CD14-positive monocyte (primary cell): ENCODE measurements at regions not wholly inside any gene's neighbourhood (a gene's known extent, or its start where the extent isn't known, plus 50 kb on each side); places are given as distances from the start of the nearest gene placed in this dataset.

Source experiments
- DNase-seq, 3 donors: peaks; one replicate each; pipeline ENCODE4 v3.0.0-alpha.2; 2011 to 2022
- H2AFZ ChIP-seq: 2 replicates; pipeline ENCODE4 v1.6.0; 2012; ENCODE audit warnings: mild to moderate bottlenecking, low read depth, low read length, inconsistent platforms; ENCODE audit not compliant: insufficient read depth, poor library complexity, severe bottlenecking
- H3K27ac ChIP-seq, 2 donors: 1 replicate in 1 of 2; 2 replicates in 1 of 2; pipeline ENCODE4 v1.5.1; 2012 to 2013; ENCODE audit warnings: low read length in 2 of 2, control low read depth in 1 of 2, inconsistent platforms in 1 of 2, low read depth in 1 of 2, mild to moderate bottlenecking in 1 of 2
- H3K27me3 ChIP-seq, 2 donors: one replicate each; pipeline versions ENCODE4 v1.6.0 to v1.6.1; 2011 to 2013; ENCODE audit warnings: low read length in 2 of 2; ENCODE audit not compliant: control insufficient read depth in 2 of 2, insufficient read depth in 2 of 2
- H3K36me3 ChIP-seq, 2 donors: replicated peaks in 1 of 2; 1 replicate in 1 of 2; 2 replicates in 1 of 2; pipeline versions ENCODE4 v1.5.1 to v1.6.1; 2012 to 2013; ENCODE audit warnings: low read length in 2 of 2, control low read depth in 1 of 2, inconsistent platforms in 1 of 2, mild to moderate bottlenecking in 1 of 2; ENCODE audit not compliant: insufficient read depth in 2 of 2, control insufficient read depth in 1 of 2
- H3K4me1 ChIP-seq, 2 donors: 1 replicate in 1 of 2; 2 replicates in 1 of 2; pipeline versions ENCODE4 v1.5.1 to v1.6.1; 2012 to 2013; ENCODE audit warnings: low read length in 2 of 2, control low read depth in 1 of 2, inconsistent platforms in 1 of 2, mild to moderate bottlenecking in 1 of 2, moderate library complexity in 1 of 2; ENCODE audit not compliant: insufficient read depth in 2 of 2, control insufficient read depth in 1 of 2
- H3K4me2 ChIP-seq: replicated peaks from 2 replicates; pipeline ENCODE3; 2012; ENCODE audit warnings: low read length, moderate library complexity, mild to moderate bottlenecking; ENCODE audit not compliant: poor library complexity, severe bottlenecking; ENCODE audit errors: extremely low read depth
- H3K4me3 ChIP-seq, 3 experiments: fragments of 200-600 bp in 1 of 3; sonication (generic) in 1 of 3; replicated peaks in 1 of 3; 1 replicate in 2 of 3; 2 replicates in 1 of 3; pipeline ENCODE4 v1.5.1; 2011 to 2013; ENCODE audit warnings: low read length in 3 of 3, mild to moderate bottlenecking in 3 of 3, control low read depth in 2 of 3, low read depth in 2 of 3, inconsistent platforms in 1 of 3, moderate library complexity in 1 of 3
- H3K79me2 ChIP-seq: 2 replicates; pipeline ENCODE4 v1.6.0; 2012; ENCODE audit warnings: mild to moderate bottlenecking, control low read depth, inconsistent platforms, low read length, moderate library complexity; ENCODE audit not compliant: insufficient read depth
- H3K9ac ChIP-seq: 2 replicates; pipeline ENCODE4 v1.6.0; 2017; ENCODE audit warnings: low read length, mild to moderate bottlenecking; ENCODE audit not compliant: insufficient read depth, poor library complexity, severe bottlenecking
- H3K9me3 ChIP-seq, 2 donors: replicated peaks in 1 of 2; 1 replicate in 1 of 2; 2 replicates in 1 of 2; pipeline versions ENCODE4 v1.5.1 to v1.6.1; 2012 to 2013; ENCODE audit warnings: low read length in 2 of 2, control low read depth in 1 of 2; ENCODE audit not compliant: control insufficient read depth in 1 of 2, insufficient read depth in 1 of 2
- H4K20me1 ChIP-seq: 2 replicates; pipeline ENCODE4 v1.6.0; 2012; ENCODE audit warnings: mild to moderate bottlenecking, low read length, control low read depth, moderate library complexity; ENCODE audit not compliant: insufficient read depth
- H3K27ac Mint-ChIP-seq, 7 donors: one replicate each; pipeline ENCODE4 v1.8.0; 2020; ENCODE audit warnings: mild to moderate bottlenecking in 7 of 7, mixed read lengths in 7 of 7, moderate library complexity in 6 of 7, inconsistent platforms in 2 of 7
- H3K27me3 Mint-ChIP-seq, 3 donors: one replicate each; pipeline ENCODE4 v1.8.0; 2021 to 2022; ENCODE audit warnings: low read depth in 3 of 3, mild to moderate bottlenecking in 3 of 3, mixed read lengths in 3 of 3, moderate library complexity in 3 of 3, inconsistent platforms in 1 of 3
- H3K36me3 Mint-ChIP-seq, 2 donors: one replicate each; pipeline ENCODE4 v1.8.0; 2020; ENCODE audit warnings: mixed read lengths in 2 of 2, inconsistent platforms in 1 of 2, mild to moderate bottlenecking in 1 of 2
- H3K4me1 Mint-ChIP-seq: one replicate; pipeline ENCODE4 v1.8.0; 2020; ENCODE audit warnings: mild to moderate bottlenecking, mixed read lengths
- H3K4me3 Mint-ChIP-seq, 2 donors: one replicate each; pipeline ENCODE4 v1.8.0; 2020; ENCODE audit warnings: mild to moderate bottlenecking in 2 of 2, mixed read lengths in 2 of 2, moderate library complexity in 1 of 2
- H3K9me3 Mint-ChIP-seq, 7 donors: one replicate each; pipeline ENCODE4 v1.8.0; 2020 to 2022; ENCODE audit warnings: mixed read lengths in 7 of 7, mild to moderate bottlenecking in 6 of 7, moderate library complexity in 6 of 7, inconsistent platforms in 2 of 7
- WGBS: methylation state at CpG from one replicate; pipeline ENCODE4 v1.1.5; 2013; ENCODE audit warnings: missing lambda C conversion rate; ENCODE audit not compliant: insufficient coverage; 5-methylcytosine and 5-hydroxymethylcytosine counted together
- intact Hi-C, 2 donors: fragments of 100-400 bp; cut with micrococcal nuclease; formaldehyde crosslinking; loops; one replicate each; pipeline versions ENCODE4 v1.15.0 to v1.15.1; 2023
- TF ChIP-seq, protein P1 (sequence below): fragments of 200-600 bp; IDR thresholded peaks from one replicate; pipeline ENCODE4 v1.8.0; 2022; ENCODE audit warnings: antibody characterized with exemption, mild to moderate bottlenecking

DNA sequence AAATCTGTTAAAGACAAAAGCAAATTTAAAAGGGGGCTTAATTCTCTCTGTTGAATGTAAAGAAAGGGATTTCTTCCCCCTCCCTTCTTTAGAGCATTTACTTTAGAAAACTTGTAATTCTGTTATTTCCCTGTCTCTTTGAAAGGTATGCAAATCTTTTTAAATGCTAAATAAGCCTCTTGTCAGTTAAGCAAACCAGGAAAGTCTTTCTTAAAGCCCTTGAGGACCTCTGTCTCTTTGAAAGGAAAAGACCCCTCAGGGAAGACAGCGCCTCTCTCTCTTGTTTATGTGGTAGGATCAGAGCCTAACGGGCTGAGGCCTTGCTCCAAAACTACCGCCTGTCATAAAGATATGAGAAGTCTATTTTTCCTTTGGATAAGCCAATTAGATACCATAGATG, 139.9 kb upstream of the CDH7 start:
- no peak overlapping the region for H3K4me2 ChIP-seq
- TF ChIP-seq, protein P1, sequence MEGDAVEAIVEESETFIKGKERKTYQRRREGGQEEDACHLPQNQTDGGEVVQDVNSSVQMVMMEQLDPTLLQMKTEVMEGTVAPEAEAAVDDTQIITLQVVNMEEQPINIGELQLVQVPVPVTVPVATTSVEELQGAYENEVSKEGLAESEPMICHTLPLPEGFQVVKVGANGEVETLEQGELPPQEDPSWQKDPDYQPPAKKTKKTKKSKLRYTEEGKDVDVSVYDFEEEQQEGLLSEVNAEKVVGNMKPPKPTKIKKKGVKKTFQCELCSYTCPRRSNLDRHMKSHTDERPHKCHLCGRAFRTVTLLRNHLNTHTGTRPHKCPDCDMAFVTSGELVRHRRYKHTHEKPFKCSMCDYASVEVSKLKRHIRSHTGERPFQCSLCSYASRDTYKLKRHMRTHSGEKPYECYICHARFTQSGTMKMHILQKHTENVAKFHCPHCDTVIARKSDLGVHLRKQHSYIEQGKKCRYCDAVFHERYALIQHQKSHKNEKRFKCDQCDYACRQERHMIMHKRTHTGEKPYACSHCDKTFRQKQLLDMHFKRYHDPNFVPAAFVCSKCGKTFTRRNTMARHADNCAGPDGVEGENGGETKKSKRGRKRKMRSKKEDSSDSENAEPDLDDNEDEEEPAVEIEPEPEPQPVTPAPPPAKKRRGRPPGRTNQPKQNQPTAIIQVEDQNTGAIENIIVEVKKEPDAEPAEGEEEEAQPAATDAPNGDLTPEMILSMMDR, result no peak
- no peak overlapping the region for H2AFZ ChIP-seq
- no peak for DNase-seq
- H3K27me3 Mint-ChIP-seq, result no peaks in the 10 kb centered on the region
- no peak overlapping the region for H3K4me3 ChIP-seq
- H3K9me3 ChIP-seq, result peaks cover 0 to 4% of the 10 kb centered on the region in 2 donors
- H3K4me1 Mint-ChIP-seq, result no peaks in the 10 kb centered on the region
- no CpG with 5 or more reads among the region's 3 CpGs for WGBS
- no peaks in the 10 kb centered on the region for H3K4me1 ChIP-seq
- peaks cover 0 to 12% (median 5%) of the 10 kb centered on the region in 7 donors for H3K9me3 Mint-ChIP-seq
- H3K79me2 ChIP-seq, result no peaks in the 10 kb centered on the region
- intact Hi-C loops, result no loop called here
- no peaks in the 10 kb centered on the region for H3K36me3 Mint-ChIP-seq
- H3K36me3 ChIP-seq, result no peaks in the 10 kb centered on the region
- H3K27me3 ChIP-seq, result no peaks in the 10 kb centered on the region
- H3K27ac Mint-ChIP-seq, result no peak overlapping the region
- H3K27ac ChIP-seq, result no peak overlapping the region
- no peak overlapping the region for H3K9ac ChIP-seq
- H4K20me1 ChIP-seq, result no peaks in the 10 kb centered on the region
- no peak overlapping the region for H3K4me3 Mint-ChIP-seq

DNA sequence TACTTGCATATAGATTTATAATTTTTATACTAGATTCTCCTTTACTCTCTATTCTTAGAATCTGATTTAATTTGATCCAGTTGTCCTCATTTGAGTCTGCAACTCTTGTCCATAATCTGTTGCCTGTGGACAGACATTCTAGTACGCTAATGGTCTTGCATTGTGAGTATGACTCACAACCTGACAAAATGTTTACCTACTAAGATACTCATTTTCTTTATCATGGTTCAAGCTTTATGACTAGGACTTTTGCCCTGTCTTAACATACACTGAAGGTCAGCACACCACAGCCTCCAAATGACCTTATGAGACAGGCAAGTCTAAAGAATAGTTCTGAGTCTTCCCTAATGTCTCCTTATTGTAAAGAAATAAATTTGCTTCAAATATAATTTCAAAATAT, 142.3 kb upstream of the CDH7 start:
- 100% methylated on average over 1 of the region's 1 CpG for WGBS
- Histone ChIP-seq H3K4me2 (no peak overlapping the region), H2AFZ (no peak overlapping the region), H3K9me3 (peaks cover 0 to 10% of the 10 kb centered on the region in 2 donors), H3K27ac (no peak overlapping the region), H3K9ac (no peak overlapping the region), H4K20me1 (no peaks in the 10 kb centered on the region), H3K4me1 (no peaks in the 10 kb centered on the region), H3K79me2 (no peaks in the 10 kb centered on the region), H3K36me3 (no peaks in the 10 kb centered on the region), H3K4me3 (no peak overlapping the region), H3K27me3 (no peaks in the 10 kb centered on the region)
- Mint-ChIP-seq H3K27me3 (peaks cover 0 to 1% (median 0%) of the 10 kb centered on the region in 3 donors), H3K27ac (no peak overlapping the region), H3K9me3 (peaks cover 2 to 15% (median 7%) of the 10 kb centered on the region in 7 donors), H3K4me1 (no peaks in the 10 kb centered on the region), H3K36me3 (no peaks in the 10 kb centered on the region), H3K4me3 (no peak overlapping the region)
- DNase-seq, result no peak
- TF ChIP-seq, protein P1, result no peak
- intact Hi-C loops, result no loop called here
